B cell (primary cell): ENCODE measurements at regions not wholly inside any gene's neighbourhood (a gene's known extent, or its start where the extent isn't known, plus 50 kb on each side); places are given as distances from the start of the nearest gene placed in this dataset.

Experiments used
- ATAC-seq: fragments of 200-7000 bp; cut with Tn5 transposase; one replicate; pipeline ENCODE4 v1.10.0; 2021; ENCODE audit warnings: low read depth, mild to moderate bottlenecking, moderate number of reproducible peaks, moderate library complexity
- CTCF ChIA-PET: fragments of 350-600 bp; sonication (Branson Sonifier 250); formaldehyde crosslinking; loops from one replicate; lab custom pipeline; 2021; ENCODE audit warnings: antibody characterized with exemption, inconsistent platforms; lab: Charles Lee
- POLR2A ChIA-PET: fragments of 350-600 bp; sonication (Branson Sonifier 250); formaldehyde crosslinking; loops from one replicate; lab custom pipeline; 2021; ENCODE audit warnings: antibody characterized with exemption; lab: Charles Lee
- DNase-seq: peaks from one replicate; pipeline ENCODE4 v3.0.0; 2013
- H2AFZ ChIP-seq: 2 replicates; pipeline ENCODE4 v1.6.1; 2012; ENCODE audit warnings: mild to moderate bottlenecking, low read depth, low read length; ENCODE audit not compliant: insufficient read depth, poor library complexity, severe bottlenecking
- H3K27ac ChIP-seq, 2 donors: 1 replicate in 1 of 2; 2 replicates in 1 of 2; pipeline ENCODE4 v1.5.1; 2012 to 2013; ENCODE audit warnings: low read length in 2 of 2, mild to moderate bottlenecking in 2 of 2, moderate library complexity in 1 of 2
- H3K27me3 ChIP-seq, 4 experiments: fragments of 200-600 bp in 1 of 4; sonication (generic) in 1 of 4; replicated peaks in 1 of 4; 1 replicate in 2 of 4; 2 replicates in 2 of 4; pipeline versions ENCODE4 v1.6.1 to v1.7.0; 2013 to 2016; ENCODE audit warnings: low read length in 3 of 4, mild to moderate bottlenecking in 2 of 4, mixed read lengths in 1 of 4, moderate library complexity in 1 of 4; ENCODE audit not compliant: insufficient read depth in 4 of 4, control insufficient read depth in 3 of 4; ENCODE audit errors: control extremely low read depth in 1 of 4
- H3K36me3 ChIP-seq, 2 experiments: replicated peaks in 1 of 2; 1 replicate in 1 of 2; 2 replicates in 1 of 2; pipeline versions ENCODE4 v1.6.1 to v1.7.1; 2013; ENCODE audit warnings: low read length in 1 of 2; ENCODE audit not compliant: insufficient read depth in 2 of 2, control insufficient read depth in 1 of 2; ENCODE audit errors: control extremely low read depth in 1 of 2, extremely low read depth in 1 of 2
- H3K4me1 ChIP-seq, 2 donors: fragments of 200-600 bp in 1 of 2; sonication (generic) in 1 of 2; 1 replicate in 1 of 2; 2 replicates in 1 of 2; pipeline versions ENCODE4 v1.5.1 to v1.6.1; 2013 to 2017; ENCODE audit warnings: low read length in 2 of 2; ENCODE audit not compliant: control insufficient read depth in 2 of 2, insufficient read depth in 2 of 2
- H3K4me2 ChIP-seq: replicated peaks from 2 replicates; pipeline ENCODE3; 2012; ENCODE audit warnings: mild to moderate bottlenecking, low read depth, low read length; ENCODE audit not compliant: poor library complexity, severe bottlenecking
- H3K4me3 ChIP-seq, 5 experiments: fragments of 200-600 bp in 1 of 5; sonication (generic) in 1 of 5; 1 replicate in 3 of 5; 2 replicates in 2 of 5; pipeline versions ENCODE4 v1.5.1 to v1.7.0; 2011 to 2016; ENCODE audit warnings: low read length in 4 of 5, mild to moderate bottlenecking in 4 of 5, low read depth in 2 of 5, control low read depth in 1 of 5, moderate library complexity in 1 of 5; ENCODE audit not compliant: insufficient read depth in 1 of 5; ENCODE audit errors: control extremely low read depth in 1 of 5, extremely low read depth in 1 of 5
- H3K79me2 ChIP-seq: fragments of 200-600 bp; sonication (generic); one replicate; pipeline ENCODE4 v1.6.0; 2016; ENCODE audit warnings: low read length; ENCODE audit not compliant: control insufficient read depth, insufficient read depth
- H3K9ac ChIP-seq: fragments of 200-600 bp; sonication (generic); 2 replicates; pipeline ENCODE4 v1.6.1; 2017; ENCODE audit warnings: mild to moderate bottlenecking, low read length, moderate library complexity
- H3K9me3 ChIP-seq, 3 donors: one replicate each; pipeline versions ENCODE4 v1.6.1 to v1.7.1; 2013; ENCODE audit warnings: low read length in 2 of 3; ENCODE audit not compliant: control insufficient read depth in 2 of 3, insufficient read depth in 1 of 3; ENCODE audit errors: control extremely low read depth in 1 of 3
- H4K20me1 ChIP-seq: 2 replicates; pipeline ENCODE4 v1.6.0; 2012; ENCODE audit warnings: mild to moderate bottlenecking, low read length; ENCODE audit not compliant: insufficient read depth, control insufficient read depth, poor library complexity, severe bottlenecking
- H3K27ac Mint-ChIP-seq: one replicate; pipeline ENCODE4 v1.8.0; 2021; ENCODE audit warnings: mixed read lengths
- H3K27me3 Mint-ChIP-seq: one replicate; pipeline ENCODE4 v1.8.0; 2021; ENCODE audit warnings: mixed read lengths
- H3K4me1 Mint-ChIP-seq: one replicate; pipeline ENCODE4 v1.8.0; 2021; ENCODE audit warnings: mixed read lengths
- H3K4me3 Mint-ChIP-seq: one replicate; pipeline ENCODE4 v1.8.0; 2021; ENCODE audit warnings: mixed read lengths
- H3K9me3 Mint-ChIP-seq: one replicate; pipeline ENCODE4 v1.8.0; 2022; ENCODE audit warnings: mixed read lengths; ENCODE audit not compliant: insufficient read depth
- EZH2 ChIP-seq: IDR thresholded peaks from 2 replicates; pipeline ENCODE4 v1.6.1; 2012; ENCODE audit warnings: borderline replicate concordance, low read depth, mild to moderate bottlenecking, moderate library complexity, low read length; ENCODE audit not compliant: insufficient read depth, poor library complexity, severe bottlenecking
- WGBS: methylation state at CpG from one replicate; pipeline ENCODE4 v1.1.5; 2013; ENCODE audit warnings: missing lambda C conversion rate; ENCODE audit not compliant: insufficient coverage; 5-methylcytosine and 5-hydroxymethylcytosine counted together
- intact Hi-C: fragments of 100-400 bp; cut with micrococcal nuclease; formaldehyde crosslinking; loops from one replicate; pipeline ENCODE4 v1.10.0; 2022
- TF ChIP-seq, protein P1 (sequence below): fragments of 200-600 bp; IDR thresholded peaks from one replicate; pipeline ENCODE4 v1.8.0; 2022; ENCODE audit warnings: antibody characterized with exemption, mild to moderate bottlenecking

DNA sequence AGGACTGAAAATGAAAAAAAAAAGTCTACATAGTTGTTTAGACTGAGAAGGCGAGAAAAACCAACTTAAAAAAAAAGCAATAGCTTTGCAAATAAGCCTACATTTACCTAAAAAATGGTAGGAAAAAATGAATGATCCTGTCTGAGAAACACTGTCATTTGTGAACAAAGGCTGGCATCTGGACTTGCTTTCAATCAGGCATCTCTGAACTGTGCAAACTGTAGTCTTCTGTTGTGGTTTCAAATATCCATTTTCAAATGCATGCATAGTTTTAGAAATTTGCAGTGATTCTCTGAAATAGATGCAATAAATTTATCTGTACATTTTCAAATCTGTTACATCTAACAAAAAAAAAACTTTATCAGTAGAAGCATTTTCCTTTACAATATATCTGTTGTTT is 106.1 kb upstream of the LUZP2 start:
- WGBS: no CpG with 5 or more reads among the region's 1 CpG

DNA sequence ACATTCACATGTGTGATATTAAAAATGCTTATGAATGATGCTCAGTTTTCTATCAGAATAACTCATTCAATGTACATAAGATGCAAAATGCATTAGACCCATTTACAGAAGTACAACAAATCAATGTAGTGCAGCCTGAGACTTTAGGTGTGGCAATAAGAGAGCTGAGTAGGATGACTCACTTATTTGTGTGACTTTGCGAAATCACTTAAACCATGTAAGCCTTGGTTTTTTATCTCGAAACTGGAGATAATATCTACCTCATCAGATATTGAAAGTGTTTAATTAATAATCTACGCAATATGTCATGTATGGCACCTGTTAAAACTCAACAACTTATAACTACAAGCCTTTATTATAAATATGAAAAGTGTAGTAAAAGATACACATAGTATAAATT is 105.7 kb upstream of the LUZP2 start:
- no peak overlapping the region for H3K4me2 ChIP-seq
- H3K27ac ChIP-seq: no peak overlapping the region
- H3K4me3 Mint-ChIP-seq: no peak overlapping the region
- H3K9ac ChIP-seq: no peak overlapping the region
- no peak for TF ChIP-seq EZH2
- TF ChIP-seq, protein P1, sequence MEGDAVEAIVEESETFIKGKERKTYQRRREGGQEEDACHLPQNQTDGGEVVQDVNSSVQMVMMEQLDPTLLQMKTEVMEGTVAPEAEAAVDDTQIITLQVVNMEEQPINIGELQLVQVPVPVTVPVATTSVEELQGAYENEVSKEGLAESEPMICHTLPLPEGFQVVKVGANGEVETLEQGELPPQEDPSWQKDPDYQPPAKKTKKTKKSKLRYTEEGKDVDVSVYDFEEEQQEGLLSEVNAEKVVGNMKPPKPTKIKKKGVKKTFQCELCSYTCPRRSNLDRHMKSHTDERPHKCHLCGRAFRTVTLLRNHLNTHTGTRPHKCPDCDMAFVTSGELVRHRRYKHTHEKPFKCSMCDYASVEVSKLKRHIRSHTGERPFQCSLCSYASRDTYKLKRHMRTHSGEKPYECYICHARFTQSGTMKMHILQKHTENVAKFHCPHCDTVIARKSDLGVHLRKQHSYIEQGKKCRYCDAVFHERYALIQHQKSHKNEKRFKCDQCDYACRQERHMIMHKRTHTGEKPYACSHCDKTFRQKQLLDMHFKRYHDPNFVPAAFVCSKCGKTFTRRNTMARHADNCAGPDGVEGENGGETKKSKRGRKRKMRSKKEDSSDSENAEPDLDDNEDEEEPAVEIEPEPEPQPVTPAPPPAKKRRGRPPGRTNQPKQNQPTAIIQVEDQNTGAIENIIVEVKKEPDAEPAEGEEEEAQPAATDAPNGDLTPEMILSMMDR: no peak
- POLR2A ChIA-PET: no interaction called here
- intact Hi-C loops: no loop called here
- DNase-seq (no peak), ATAC-seq (no peak)
- no peaks in the 10 kb centered on the region for H3K9me3 ChIP-seq
- H3K4me3 ChIP-seq: no peak overlapping the region
- H3K27ac Mint-ChIP-seq: no peak overlapping the region
- H3K4me1 ChIP-seq: no peaks in the 10 kb centered on the region
- H3K36me3 ChIP-seq: no peaks in the 10 kb centered on the region
- CTCF ChIA-PET: no interaction called here
- H3K4me1 Mint-ChIP-seq: no peaks in the 10 kb centered on the region
- WGBS: no CpG with 5 or more reads among the region's 3 CpGs
- no peaks in the 10 kb centered on the region for H4K20me1 ChIP-seq
- H3K79me2 ChIP-seq: no peaks in the 10 kb centered on the region
- no peaks in the 10 kb centered on the region for H3K9me3 Mint-ChIP-seq
- H3K27me3 ChIP-seq: no peaks in the 10 kb centered on the region
- no peak overlapping the region for H2AFZ ChIP-seq
- H3K27me3 Mint-ChIP-seq: no peaks in the 10 kb centered on the region

More for the DNA sequence above, 106.1 kb upstream of the LUZP2 start:
- DNase-seq (no peak), ATAC-seq (no peak)
- Histone ChIP-seq H3K9me3 (no peaks in the 10 kb centered on the region), H4K20me1 (no peaks in the 10 kb centered on the region), H3K27ac (no peak overlapping the region), H3K4me2 (no peak overlapping the region), H3K4me3 (no peak overlapping the region), H3K9ac (no peak overlapping the region), H2AFZ (no peak overlapping the region), H3K27me3 (no peaks in the 10 kb centered on the region), H3K79me2 (no peaks in the 10 kb centered on the region), H3K4me1 (no peaks in the 10 kb centered on the region), H3K36me3 (no peaks in the 10 kb centered on the region)
- intact Hi-C loops: no loop called here
- no peaks in the 10 kb centered on the region for H3K9me3 Mint-ChIP-seq
- ChIA-PET POLR2A (no interaction called here), CTCF (no interaction called here)
- no peak overlapping the region for H3K27ac Mint-ChIP-seq
- H3K4me3 Mint-ChIP-seq: no peak overlapping the region
- H3K27me3 Mint-ChIP-seq: no peaks in the 10 kb centered on the region
- TF ChIP-seq, protein P1: no peak
- no peak for TF ChIP-seq EZH2
- H3K4me1 Mint-ChIP-seq: no peaks in the 10 kb centered on the region
